Omental fat pad (tissue), 3 donors: ENCODE measurements at regions not wholly inside any gene's neighbourhood (a gene's known extent, or its start where the extent isn't known, plus 50 kb on each side); places are given as distances from the start of the nearest gene placed in this dataset.

ENCODE experiments used
- ATAC-seq: fragments of 150-250 bp; one replicate; pipeline ENCODE4 v1.9.1; 2016; ENCODE audit warnings: mild to moderate bottlenecking, moderate library complexity; ENCODE audit not compliant: low FRiP score
- DNase-seq: peaks from one replicate; pipeline ENCODE4 v3.0.0-alpha.2; 2019; ENCODE audit warnings: low spot score
- CTCF ChIP-seq, 3 donors: fragments of 450-650 bp; IDR thresholded peaks; one replicate each; pipeline ENCODE4 v1.5.1; 2016 to 2017; ENCODE audit warnings: antibody characterized with exemption in 3 of 3, mild to moderate bottlenecking in 3 of 3, moderate library complexity in 2 of 3

- no peak for ATAC-seq
- TF ChIP-seq CTCF (IDR thresholded peaks at IDR 0.05) = no peak
- DNase-seq = no peak
Observed at GRCh38 chr12:88381466-88381865, 198.8 kb downstream of the KITLG start.

GRCh38 chr12:88383405-88383804 is 196.9 kb downstream of the KITLG start:
- ATAC-seq (no peak), DNase-seq (no peak)
- no peak for TF ChIP-seq CTCF (IDR thresholded peaks at IDR 0.05)

GRCh38 chr12:88388566-88389540 is 191.4 kb downstream of the KITLG start:
- ATAC-seq (no peak), DNase-seq (no peak)
- TF ChIP-seq CTCF (IDR thresholded peaks at IDR 0.05) = no peak

- no peak for TF ChIP-seq CTCF (IDR thresholded peaks at IDR 0.05)
- ATAC-seq = no peak
- DNase-seq = no peak
Observed at GRCh38 chr12:88390811-88391210, 189.5 kb downstream of the KITLG start.

- ATAC-seq (no peak), DNase-seq (no peak)
Observed at GRCh38 chr12:88391556-88391955, 188.7 kb downstream of the KITLG start.

GRCh38 chr12:88393017-88393767 is 187.1 kb downstream of the KITLG start:
- ATAC-seq = no peak
- no peak for TF ChIP-seq CTCF (IDR thresholded peaks at IDR 0.05)
- DNase-seq = no peak

More at GRCh38 chr12:88391556-88391955, 188.7 kb downstream of the KITLG start:
- TF ChIP-seq CTCF (IDR thresholded peaks at IDR 0.05) = no peak
